ENCODE measurements at regions not wholly inside any gene's neighbourhood (a gene's known extent, or its start where the extent isn't known, plus 50 kb on each side); places are given as distances from the start of the nearest gene placed in this dataset.

GRCh38 chr15:70547846-70548487 lies 215.4 kb downstream of the UACA start:
- no peak overlapping the region for H3K4me3 ChIP-seq
- no peaks in the 10 kb centered on the region for H3K27me3 ChIP-seq (replicated peaks; ENCODE audit: insufficient read depth)
- ATAC-seq (ENCODE audit: insufficient number of reproducible peaks, low FRiP score, low read depth) (no peak), DNase-seq (ENCODE audit: low spot score) (no peak)
- no peaks in the 10 kb centered on the region for H3K4me1 ChIP-seq (ENCODE audit: control insufficient read depth in 1 of 2, low read depth in 2 of 2)
- TF ChIP-seq CTCF (IDR thresholded peaks at IDR 0.05): no peak
- H3K9me3 ChIP-seq: no peaks in the 10 kb centered on the region
- no peaks in the 10 kb centered on the region for H3K36me3 ChIP-seq
- H3K27ac ChIP-seq: no peak overlapping the region

- no peaks in the 10 kb centered on the region for H3K9me3 ChIP-seq
- no peak for ATAC-seq (ENCODE audit: insufficient number of reproducible peaks, low FRiP score, low read depth)
- no peak for TF ChIP-seq CTCF (IDR thresholded peaks at IDR 0.05)
- H3K36me3 ChIP-seq: no peaks in the 10 kb centered on the region
- H3K27me3 ChIP-seq (replicated peaks; ENCODE audit: insufficient read depth): no peaks in the 10 kb centered on the region
- H3K27ac ChIP-seq: no peak overlapping the region
- H3K4me3 ChIP-seq: no peak overlapping the region
- no peaks in the 10 kb centered on the region for H3K4me1 ChIP-seq (ENCODE audit: control insufficient read depth in 1 of 2, low read depth in 2 of 2)
- DNase-seq (ENCODE audit: low spot score): no peak
These were observed 217.8 kb downstream of the UACA start for GRCh38 chr15:70545526-70545925.

- DNase-seq (ENCODE audit: low spot score) (no peak), ATAC-seq (ENCODE audit: insufficient number of reproducible peaks, low FRiP score, low read depth) (no peak)
- Histone ChIP-seq H3K27ac (no peak overlapping the region), H3K4me1 (ENCODE audit: control insufficient read depth in 1 of 2, low read depth in 2 of 2) (no peaks in the 10 kb centered on the region), H3K27me3 (replicated peaks; ENCODE audit: insufficient read depth) (no peaks in the 10 kb centered on the region), H3K9me3 (no peaks in the 10 kb centered on the region), H3K36me3 (no peaks in the 10 kb centered on the region), H3K4me3 (no peak overlapping the region)
- no peak for TF ChIP-seq CTCF (IDR thresholded peaks at IDR 0.05)
These were observed 221.8 kb downstream of the UACA start for GRCh38 chr15:70541511-70541910.

- Histone ChIP-seq H3K27me3 (replicated peaks; ENCODE audit: insufficient read depth) (no peaks in the 10 kb centered on the region), H3K27ac (no peak overlapping the region), H3K4me3 (no peak overlapping the region), H3K9me3 (no peaks in the 10 kb centered on the region), H3K4me1 (ENCODE audit: control insufficient read depth in 1 of 2, low read depth in 2 of 2) (no peaks in the 10 kb centered on the region), H3K36me3 (no peaks in the 10 kb centered on the region)
- TF ChIP-seq CTCF (IDR thresholded peaks at IDR 0.05): no peak
- no peak for ATAC-seq (ENCODE audit: insufficient number of reproducible peaks, low FRiP score, low read depth)
- DNase-seq (ENCODE audit: low spot score): no peak
These were observed 223.3 kb downstream of the UACA start for GRCh38 chr15:70539912-70540530.

- Histone ChIP-seq H3K9me3 (no peaks in the 10 kb centered on the region), H3K36me3 (no peaks in the 10 kb centered on the region), H3K27ac (no peak overlapping the region), H3K27me3 (replicated peaks; ENCODE audit: insufficient read depth) (no peaks in the 10 kb centered on the region), H3K4me3 (no peak overlapping the region), H3K4me1 (ENCODE audit: control insufficient read depth in 1 of 2, low read depth in 2 of 2) (no peaks in the 10 kb centered on the region)
- ATAC-seq (ENCODE audit: insufficient number of reproducible peaks, low FRiP score, low read depth) (no peak), DNase-seq (ENCODE audit: low spot score) (no peak)
- no peak for TF ChIP-seq CTCF (IDR thresholded peaks at IDR 0.05)
These were observed 223.9 kb downstream of the UACA start for GRCh38 chr15:70539409-70539808.
